ENCODE measurements at regions not wholly inside any gene's neighbourhood (a gene's known extent, or its start where the extent isn't known, plus 50 kb on each side); places are given as distances from the start of the nearest gene placed in this dataset.

- Mint-ChIP-seq H3K27ac (no peak overlapping the region), H3K9me3 (peaks cover 2% of the 10 kb centered on the region), H3K4me1 (peaks cover 6% of the 10 kb centered on the region), H3K4me3 (no peak overlapping the region), H3K27me3 (no peaks in the 10 kb centered on the region), H3K36me3 (ENCODE audit: low read depth) (no peaks in the 10 kb centered on the region)
- TF ChIP-seq, protein P1, sequence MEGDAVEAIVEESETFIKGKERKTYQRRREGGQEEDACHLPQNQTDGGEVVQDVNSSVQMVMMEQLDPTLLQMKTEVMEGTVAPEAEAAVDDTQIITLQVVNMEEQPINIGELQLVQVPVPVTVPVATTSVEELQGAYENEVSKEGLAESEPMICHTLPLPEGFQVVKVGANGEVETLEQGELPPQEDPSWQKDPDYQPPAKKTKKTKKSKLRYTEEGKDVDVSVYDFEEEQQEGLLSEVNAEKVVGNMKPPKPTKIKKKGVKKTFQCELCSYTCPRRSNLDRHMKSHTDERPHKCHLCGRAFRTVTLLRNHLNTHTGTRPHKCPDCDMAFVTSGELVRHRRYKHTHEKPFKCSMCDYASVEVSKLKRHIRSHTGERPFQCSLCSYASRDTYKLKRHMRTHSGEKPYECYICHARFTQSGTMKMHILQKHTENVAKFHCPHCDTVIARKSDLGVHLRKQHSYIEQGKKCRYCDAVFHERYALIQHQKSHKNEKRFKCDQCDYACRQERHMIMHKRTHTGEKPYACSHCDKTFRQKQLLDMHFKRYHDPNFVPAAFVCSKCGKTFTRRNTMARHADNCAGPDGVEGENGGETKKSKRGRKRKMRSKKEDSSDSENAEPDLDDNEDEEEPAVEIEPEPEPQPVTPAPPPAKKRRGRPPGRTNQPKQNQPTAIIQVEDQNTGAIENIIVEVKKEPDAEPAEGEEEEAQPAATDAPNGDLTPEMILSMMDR (IDR thresholded peaks at IDR 0.05), result no peak
- DNase-seq (no peak), ATAC-seq (ENCODE audit: low read depth) (no peak)
- CTCF ChIA-PET, result no interaction called here
- intact Hi-C loops (cut with micrococcal nuclease), result no loop called here
- POLR2A ChIA-PET, result no interaction called here
These were observed 55.2 kb downstream of the RTL3 start for GRCh38 chrX:78603908-78604307.

- ChIA-PET POLR2A (no interaction called here), CTCF (interaction anchor here (0.9 to 1.2 kb wide), 2 partner anchors 290 to 486 kb away, joined by 3 read pairs; no protein-coding TSS in a partner anchor)
- ATAC-seq (ENCODE audit: low read depth) (no peak), DNase-seq (no peak)
- Mint-ChIP-seq H3K4me1 (no peaks in the 10 kb centered on the region), H3K9me3 (peaks cover 4% of the 10 kb centered on the region), H3K27me3 (no peaks in the 10 kb centered on the region), H3K36me3 (ENCODE audit: low read depth) (no peaks in the 10 kb centered on the region), H3K4me3 (no peak overlapping the region), H3K27ac (no peak overlapping the region)
- TF ChIP-seq, protein P1 (IDR thresholded peaks at IDR 0.05), result no peak
- intact Hi-C loops (cut with micrococcal nuclease), result no loop called here
These were observed 63.1 kb downstream of the RTL3 start for GRCh38 chrX:78595901-78596502.

GRCh38 chrX:78593701-78594100 lies 65.4 kb downstream of the RTL3 start:
- intact Hi-C loops (cut with micrococcal nuclease), result no loop called here
- DNase-seq (no peak), ATAC-seq (ENCODE audit: low read depth) (no peak)
- peaks cover 3% of the 10 kb centered on the region for H3K9me3 Mint-ChIP-seq
- ChIA-PET CTCF (no interaction called here), POLR2A (no interaction called here)
- no peak overlapping the region for H3K4me3 Mint-ChIP-seq
- no peaks in the 10 kb centered on the region for H3K36me3 Mint-ChIP-seq (ENCODE audit: low read depth)
- H3K4me1 Mint-ChIP-seq, result no peaks in the 10 kb centered on the region
- no peaks in the 10 kb centered on the region for H3K27me3 Mint-ChIP-seq
- no peak overlapping the region for H3K27ac Mint-ChIP-seq
- TF ChIP-seq, protein P1 (IDR thresholded peaks at IDR 0.05), result no peak

DNA sequence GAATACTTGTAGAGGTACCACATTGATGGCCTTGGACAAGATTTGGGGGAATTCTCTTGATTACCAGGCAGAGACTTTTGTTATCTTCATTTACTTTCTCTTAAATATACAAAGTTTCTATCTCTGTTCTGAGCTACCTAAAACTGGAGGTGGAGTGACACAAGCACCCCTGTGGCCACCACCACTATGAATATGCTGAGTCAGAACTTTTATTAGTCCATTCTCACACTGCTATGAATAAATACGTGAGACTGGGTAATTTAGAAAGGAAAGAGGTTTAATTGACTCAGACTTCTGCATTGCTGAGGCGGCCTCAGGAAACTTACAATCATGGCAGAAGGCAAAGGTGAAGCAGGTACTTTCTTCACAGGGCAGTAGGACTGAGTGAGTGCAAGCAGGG lies 67.1 kb downstream of the RTL3 start:
- intact Hi-C loops (cut with micrococcal nuclease), result no loop called here
- POLR2A ChIA-PET, result interaction anchor here (0.7 kb wide), 1 partner anchor 72 kb away, joined by 3 read pairs; no protein-coding TSS in a partner anchor
- CTCF ChIA-PET, result no interaction called here
- H3K9me3 Mint-ChIP-seq, result peaks cover 3% of the 10 kb centered on the region
- no peaks in the 10 kb centered on the region for H3K27me3 Mint-ChIP-seq
- no peak overlapping the region for H3K4me3 Mint-ChIP-seq
- ATAC-seq (ENCODE audit: low read depth) (no peak), DNase-seq (no peak)
- TF ChIP-seq, protein P1 (IDR thresholded peaks at IDR 0.05), result no peak
- H3K4me1 Mint-ChIP-seq, result no peaks in the 10 kb centered on the region
- H3K27ac Mint-ChIP-seq, result no peak overlapping the region
- H3K36me3 Mint-ChIP-seq (ENCODE audit: low read depth), result no peaks in the 10 kb centered on the region

- ChIA-PET CTCF (no interaction called here), POLR2A (no interaction called here)
- TF ChIP-seq, protein P1 (IDR thresholded peaks at IDR 0.05), result no peak
- DNase-seq (no peak), ATAC-seq (ENCODE audit: low read depth) (no peak)
- Mint-ChIP-seq H3K27ac (no peak overlapping the region), H3K4me1 (peaks cover 12% of the 10 kb centered on the region), H3K9me3 (no peaks in the 10 kb centered on the region), H3K4me3 (no peak overlapping the region), H3K36me3 (ENCODE audit: low read depth) (no peaks in the 10 kb centered on the region), H3K27me3 (no peaks in the 10 kb centered on the region)
- intact Hi-C loops (cut with micrococcal nuclease), result no loop called here
These were observed 84.8 kb downstream of the RTL3 start for GRCh38 chrX:78574306-78574705.

Data from activated B cell treated with CpG ODN at 0.5 μM for 24 hours (primary cell).